Activated T-cell treated with anti-CD3 and anti-CD28 coated beads for 4 hours (primary cell): ENCODE measurements at regions not wholly inside any gene's neighbourhood (a gene's known extent, or its start where the extent isn't known, plus 50 kb on each side); places are given as distances from the start of the nearest gene placed in this dataset.
"Not testable (repeated sequence)": the region's sequence is repeated elsewhere in the genome, so short reads cannot be mapped to it uniquely, and the experiment has no call there.

Experiments
- DNase-seq: peaks from one replicate; pipeline ENCODE4 v3.0.0-alpha.2; 2020

- DNase-seq = no peak
Measured at GRCh38 chr20:47906348-47906660, 121.0 kb upstream of the SULF2 start.

GRCh38 chr20:47905628-47906347 lies 120.5 kb upstream of the SULF2 start:
- no peak for DNase-seq

- DNase-seq = not testable (repeated sequence)
Measured at GRCh38 chr20:47903009-47903408, 117.7 kb upstream of the SULF2 start.

- not testable (repeated sequence) for DNase-seq
Measured at GRCh38 chr20:47899313-47899712, 114.0 kb upstream of the SULF2 start.

GRCh38 chr20:47897461-47897860 lies 112.2 kb upstream of the SULF2 start:
- no peak for DNase-seq

GRCh38 chr20:47892681-47893080 lies 107.4 kb upstream of the SULF2 start:
- not testable (repeated sequence) for DNase-seq

GRCh38 chr20:47890708-47891107 lies 105.4 kb upstream of the SULF2 start:
- DNase-seq = not testable (repeated sequence)

- DNase-seq = not testable (repeated sequence)
Measured at GRCh38 chr20:47889751-47890150, 104.5 kb upstream of the SULF2 start.

- DNase-seq = no peak
Measured at GRCh38 chr20:47888351-47888750, 103.1 kb upstream of the SULF2 start.

GRCh38 chr20:47887477-47888080 lies 102.3 kb upstream of the SULF2 start:
- DNase-seq = no peak

GRCh38 chr20:47887064-47887463 lies 101.8 kb upstream of the SULF2 start:
- DNase-seq = no peak

GRCh38 chr20:47886454-47887041 lies 101.3 kb upstream of the SULF2 start:
- DNase-seq = no peak

GRCh38 chr20:47885909-47886453 lies 100.7 kb upstream of the SULF2 start:
- no peak for DNase-seq

- DNase-seq = not testable (repeated sequence)
Measured at GRCh38 chr20:47883940-47884339, 98.7 kb upstream of the SULF2 start.

GRCh38 chr20:47883186-47883585 lies 97.9 kb upstream of the SULF2 start:
- DNase-seq = no peak

GRCh38 chr20:47879771-47880170 lies 94.5 kb upstream of the SULF2 start:
- no peak for DNase-seq

GRCh38 chr20:47878601-47879027 lies 93.3 kb upstream of the SULF2 start:
- DNase-seq = no peak

GRCh38 chr20:47876311-47877088 lies 91.2 kb upstream of the SULF2 start:
- DNase-seq = no peak

GRCh38 chr20:47875297-47876025 lies 90.2 kb upstream of the SULF2 start:
- DNase-seq = no peak

GRCh38 chr20:47872341-47872740 lies 87.1 kb upstream of the SULF2 start:
- DNase-seq = no peak

GRCh38 chr20:47870475-47870874 lies 85.2 kb upstream of the SULF2 start:
- no peak for DNase-seq

- DNase-seq = no peak
Measured at GRCh38 chr20:47868744-47869143, 83.5 kb upstream of the SULF2 start.

- DNase-seq = no peak
Measured at GRCh38 chr20:47868236-47868635, 83.0 kb upstream of the SULF2 start.
